K562 (cell line): ENCODE measurements at regions not wholly inside any gene's neighbourhood (a gene's known extent, or its start where the extent isn't known, plus 50 kb on each side); places are given as distances from the start of the nearest gene placed in this dataset.
A peak's percentile ranks its signal among the peaks of the same experiment; 100 is the strongest.

Source experiments
- ARID1B ChIP-seq: fragments of 450-650 bp; IDR thresholded peaks from 2 replicates; pipeline ENCODE4 v1.6.1; 2016; ENCODE audit warnings: antibody characterized with exemption, mild to moderate bottlenecking, inconsistent platforms
- CEBPG ChIP-seq, 3 experiments: fragments of 200-800 bp in 1 of 3; sonication (Bioruptor generic) in 1 of 3; sonication (generic) in 1 of 3; formaldehyde crosslinking in 1 of 3; IDR thresholded peaks in 2 of 3; conservative IDR thresholded peaks in 1 of 3; 2 replicates each; pipeline versions ENCODE4 v1.6.1 to v1.8.0; 2016 to 2022; ENCODE audit warnings: missing compliant biosample characterization in 2 of 3, missing genetic modification characterization in 2 of 3, mild to moderate bottlenecking in 1 of 3, missing genetic modification reagents in 1 of 3
- EP400 ChIP-seq: fragments of 450-650 bp; IDR thresholded peaks from 2 replicates; pipeline ENCODE4 v1.6.1; 2017; ENCODE audit warnings: antibody characterized with exemption, mild to moderate bottlenecking, moderate library complexity
- EWSR1 ChIP-seq: fragments of 450-650 bp; IDR thresholded peaks from 2 replicates; pipeline ENCODE4 v1.6.1; 2018; ENCODE audit warnings: borderline replicate concordance, mild to moderate bottlenecking, low read depth, moderate library complexity; ENCODE audit not compliant: partially characterized antibody
- FOXA1 ChIP-seq: fragments of 450-650 bp; IDR thresholded peaks from 2 replicates; pipeline ENCODE4 v1.6.1; 2016; ENCODE audit warnings: mild to moderate bottlenecking, borderline replicate concordance
- FOXP1 ChIP-seq: sonication (generic); formaldehyde crosslinking; IDR thresholded peaks from 2 replicates; pipeline ENCODE4 v1.8.0; 2022; ENCODE audit warnings: mild to moderate bottlenecking, missing genetic modification reagents
- MAZ ChIP-seq, 2 experiments: fragments of 450-650 bp in 1 of 2; sonication (generic) in 1 of 2; formaldehyde crosslinking; IDR thresholded peaks in 1 of 2; conservative IDR thresholded peaks in 1 of 2; 2 replicates each; pipeline versions ENCODE4 v1.4.0 to v1.5.0; 2020; ENCODE audit warnings: mild to moderate bottlenecking in 1 of 2, missing genetic modification reagents in 1 of 2
- MEIS2 ChIP-seq: fragments of 450-650 bp; IDR thresholded peaks from 2 replicates; pipeline ENCODE4 v1.6.1; 2014; ENCODE audit warnings: mild to moderate bottlenecking; ENCODE audit not compliant: partially characterized antibody
- MIER1 ChIP-seq: fragments of 450-650 bp; IDR thresholded peaks from 2 replicates; pipeline ENCODE4 v1.6.1; 2016; ENCODE audit warnings: antibody characterized with exemption, mild to moderate bottlenecking, low read depth
- NFYB ChIP-seq: IDR thresholded peaks from 2 replicates; pipeline ENCODE4 v1.6.1; 2011; ENCODE audit warnings: mild to moderate bottlenecking, moderate library complexity; ENCODE audit not compliant: insufficient read length; ENCODE audit errors: extremely low read depth
- PBX2 ChIP-seq, 2 experiments: IDR thresholded peaks in 1 of 2; conservative IDR thresholded peaks in 1 of 2; 2 replicates each; pipeline ENCODE4 v1.6.1; 2016; ENCODE audit warnings: low read depth in 2 of 2, mild to moderate bottlenecking in 1 of 2, missing compliant biosample characterization in 1 of 2, missing genetic modification characterization in 1 of 2, moderate library complexity in 1 of 2
- PCBP1 ChIP-seq: fragments of 200-400 bp; formaldehyde crosslinking; IDR thresholded peaks from 2 replicates; pipeline ENCODE4 v1.6.1; 2018; ENCODE audit warnings: mild to moderate bottlenecking, low read depth, low read length; ENCODE audit not compliant: poor library complexity, severe bottlenecking
- RBM25 ChIP-seq: fragments of 200-400 bp; formaldehyde crosslinking; IDR thresholded peaks from 2 replicates; pipeline ENCODE4 v1.6.1; 2018; ENCODE audit warnings: low read length, low read depth, moderate library complexity; ENCODE audit not compliant: severe bottlenecking
- RREB1 ChIP-seq: fragments of 250-450 bp; sonication (Bioruptor Pico); IDR thresholded peaks from 2 replicates; pipeline ENCODE4 v1.4.0; 2020
- TFAM ChIP-seq: fragments of 250-450 bp; sonication (Bioruptor Pico); conservative IDR thresholded peaks from 2 replicates; pipeline ENCODE4 v1.5.0; 2021; ENCODE audit warnings: mild to moderate bottlenecking, moderate library complexity
- TSC22D4 ChIP-seq: fragments of 450-650 bp; IDR thresholded peaks from 2 replicates; pipeline ENCODE4 v1.6.1; 2016; ENCODE audit warnings: missing genetic modification characterization, missing biosample characterization, control low read depth
- ZKSCAN1 ChIP-seq: fragments of 150-350 bp; IDR thresholded peaks from 2 replicates; pipeline ENCODE4 v1.6.1; 2016; ENCODE audit warnings: low read depth, low read length
- ZNF197 ChIP-seq: fragments of 200-800 bp; sonication (Bioruptor generic); IDR thresholded peaks from 2 replicates; pipeline ENCODE4 v1.6.1; 2016; ENCODE audit warnings: low read depth, missing genetic modification characterization, missing compliant biosample characterization

- TF ChIP-seq PCBP1 (no peak), ZNF197 (CRISPR knock-in tag) (no peak), PBX2 (CRISPR knock-in tag; IDR thresholded peaks at IDR 0.05; ENCODE audit: low read depth) (no peak), PBX2 (tag; conservative IDR thresholded peaks at IDR 0.05; ENCODE audit: low read depth) (peak; percentile 82), MEIS2 (peak; percentile 75), ARID1B (no peak), TFAM (CRISPR knock-in tag) (no peak), MAZ (CRISPR knock-in tag; conservative IDR thresholded peaks at IDR 0.05 in 1 of 2, IDR thresholded peaks at IDR 0.05 in 1 of 2) (no peak), RBM25 (no peak), TSC22D4 (tag) (no peak), RREB1 (CRISPR knock-in tag) (no peak), MIER1 (no peak), EWSR1 (no peak), ZKSCAN1 (no peak), FOXP1 (CRISPR knock-in tag) (no peak), NFYB (no peak), EP400 (no peak), CEBPG (CRISPR knock-in tag; IDR thresholded peaks at IDR 0.05) (no peak), CEBPG (tag; conservative IDR thresholded peaks at IDR 0.05 in 1 of 2, IDR thresholded peaks at IDR 0.05 in 1 of 2) (peak; percentile 69 to 92), FOXA1 (no peak)
These were observed 60.6 kb upstream of the RIPOR2 start (continued) for GRCh38 chr6:24996269-24996836.
